ENCODE measurements at regions not wholly inside any gene's neighbourhood (a gene's known extent, or its start where the extent isn't known, plus 50 kb on each side); places are given as distances from the start of the nearest gene placed in this dataset.

GRCh38 chr10:118853916-118854315 lies 99.1 kb upstream of the CACUL1 start:
- Histone ChIP-seq H3K4me1 (ENCODE audit: low read depth, poor library complexity, severe bottlenecking) (peaks cover 4% of the 10 kb centered on the region), H2AFZ (ENCODE audit: low read depth) (no peak overlapping the region), H3K79me2 (ENCODE audit: insufficient read depth, low read depth) (no peaks in the 10 kb centered on the region), H3K9ac (no peak overlapping the region), H3K4me2 (no peak overlapping the region), H3K36me3 (ENCODE audit: insufficient read depth) (no peaks in the 10 kb centered on the region), H3K4me3 (IDR thresholded peaks at IDR 0.05; ENCODE audit: insufficient read depth, low read depth, low read length) (no peak overlapping the region), H3K27ac (no peak overlapping the region), H4K20me1 (ENCODE audit: insufficient read depth) (no peaks in the 10 kb centered on the region), H3K27me3 (ENCODE audit: insufficient read depth, low read depth) (no peaks in the 10 kb centered on the region)
- no peak for TF ChIP-seq CTCF (conservative IDR thresholded peaks at IDR 0.05; ENCODE audit: low read depth, low read length)

- H3K4me1 ChIP-seq (ENCODE audit: low read depth, poor library complexity, severe bottlenecking): no peaks in the 10 kb centered on the region
- no peak overlapping the region for H3K27ac ChIP-seq
- H3K9ac ChIP-seq: no peak overlapping the region
- no peak overlapping the region for H2AFZ ChIP-seq (ENCODE audit: low read depth)
- no peaks in the 10 kb centered on the region for H3K27me3 ChIP-seq (ENCODE audit: insufficient read depth, low read depth)
- no peaks in the 10 kb centered on the region for H3K79me2 ChIP-seq (ENCODE audit: insufficient read depth, low read depth)
- no peak overlapping the region for H3K4me2 ChIP-seq
- no peak for TF ChIP-seq CTCF (conservative IDR thresholded peaks at IDR 0.05; ENCODE audit: low read depth, low read length)
- H4K20me1 ChIP-seq (ENCODE audit: insufficient read depth): no peaks in the 10 kb centered on the region
- no peak overlapping the region for H3K4me3 ChIP-seq (IDR thresholded peaks at IDR 0.05; ENCODE audit: insufficient read depth, low read depth, low read length)
- no peaks in the 10 kb centered on the region for H3K36me3 ChIP-seq (ENCODE audit: insufficient read depth)
Measured at GRCh38 chr10:118856106-118856505, 101.3 kb upstream of the CACUL1 start.

- Histone ChIP-seq H3K27me3 (ENCODE audit: insufficient read depth, low read depth) (no peaks in the 10 kb centered on the region), H3K79me2 (ENCODE audit: insufficient read depth, low read depth) (no peaks in the 10 kb centered on the region), H3K9ac (no peak overlapping the region), H3K4me1 (ENCODE audit: low read depth, poor library complexity, severe bottlenecking) (no peaks in the 10 kb centered on the region), H3K4me2 (no peak overlapping the region), H3K4me3 (IDR thresholded peaks at IDR 0.05; ENCODE audit: insufficient read depth, low read depth, low read length) (no peak overlapping the region), H2AFZ (ENCODE audit: low read depth) (no peak overlapping the region), H3K36me3 (ENCODE audit: insufficient read depth) (no peaks in the 10 kb centered on the region), H3K27ac (no peak overlapping the region), H4K20me1 (ENCODE audit: insufficient read depth) (no peaks in the 10 kb centered on the region)
- no peak for TF ChIP-seq CTCF (conservative IDR thresholded peaks at IDR 0.05; ENCODE audit: low read depth, low read length)
Measured at GRCh38 chr10:118865998-118866693, 111.4 kb upstream of the CACUL1 start.

GRCh38 chr10:118867768-118868167 lies 113.0 kb upstream of the CACUL1 start:
- H3K27ac ChIP-seq: no peak overlapping the region
- no peaks in the 10 kb centered on the region for H3K36me3 ChIP-seq (ENCODE audit: insufficient read depth)
- no peak overlapping the region for H3K9ac ChIP-seq
- H4K20me1 ChIP-seq (ENCODE audit: insufficient read depth): no peaks in the 10 kb centered on the region
- H3K4me2 ChIP-seq: no peak overlapping the region
- H3K27me3 ChIP-seq (ENCODE audit: insufficient read depth, low read depth): no peaks in the 10 kb centered on the region
- no peaks in the 10 kb centered on the region for H3K4me1 ChIP-seq (ENCODE audit: low read depth, poor library complexity, severe bottlenecking)
- H3K79me2 ChIP-seq (ENCODE audit: insufficient read depth, low read depth): no peaks in the 10 kb centered on the region
- H2AFZ ChIP-seq (ENCODE audit: low read depth): no peak overlapping the region
- no peak for TF ChIP-seq CTCF (conservative IDR thresholded peaks at IDR 0.05; ENCODE audit: low read depth, low read length)
- H3K4me3 ChIP-seq (IDR thresholded peaks at IDR 0.05; ENCODE audit: insufficient read depth, low read depth, low read length): no peak overlapping the region
